ENCODE measurements at regions not wholly inside any gene's neighbourhood (a gene's known extent, or its start where the extent isn't known, plus 50 kb on each side); places are given as distances from the start of the nearest gene placed in this dataset.

DNA sequence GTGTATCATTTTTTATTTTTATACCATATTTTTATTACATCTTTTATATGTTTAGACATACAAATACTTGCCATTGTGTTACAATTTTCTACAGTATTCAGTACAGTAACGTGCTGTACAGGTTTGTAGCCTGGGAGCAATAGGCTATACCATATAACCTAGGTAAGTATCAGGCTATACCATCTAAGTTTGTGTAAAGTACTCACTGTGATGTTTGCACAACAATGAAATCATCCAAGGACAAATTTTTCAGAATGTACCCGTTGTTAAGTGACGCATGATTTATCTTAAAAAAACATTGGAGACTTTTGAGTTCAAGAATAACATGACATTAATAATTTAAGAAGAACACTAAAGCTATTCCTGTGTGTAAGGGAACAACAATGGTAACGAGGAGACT, 96.0 kb upstream of the LEF1 start:
- no peaks in the 10 kb centered on the region for H3K9me1 ChIP-seq (replicated peaks; ENCODE audit: control insufficient read depth, extremely low read depth, insufficient read depth, low read length)
- H3K79me2 ChIP-seq (ENCODE audit: control insufficient read depth, insufficient read depth, low read length): no peaks in the 10 kb centered on the region
- no peak overlapping the region for H3K4me3 ChIP-seq (replicated peaks in 1 of 3; ENCODE audit: insufficient read depth in 1 of 3, low read depth in 1 of 3, low read length in 3 of 3)
- TF ChIP-seq MYC (IDR thresholded peaks at IDR 0.05; ENCODE audit: low read depth, low read length): no peak
- no peak for TF ChIP-seq EZH2 (IDR thresholded peaks at IDR 0.05; ENCODE audit: borderline replicate concordance, low read depth, low read length, severe bottlenecking)
- TF ChIP-seq, protein P1, sequence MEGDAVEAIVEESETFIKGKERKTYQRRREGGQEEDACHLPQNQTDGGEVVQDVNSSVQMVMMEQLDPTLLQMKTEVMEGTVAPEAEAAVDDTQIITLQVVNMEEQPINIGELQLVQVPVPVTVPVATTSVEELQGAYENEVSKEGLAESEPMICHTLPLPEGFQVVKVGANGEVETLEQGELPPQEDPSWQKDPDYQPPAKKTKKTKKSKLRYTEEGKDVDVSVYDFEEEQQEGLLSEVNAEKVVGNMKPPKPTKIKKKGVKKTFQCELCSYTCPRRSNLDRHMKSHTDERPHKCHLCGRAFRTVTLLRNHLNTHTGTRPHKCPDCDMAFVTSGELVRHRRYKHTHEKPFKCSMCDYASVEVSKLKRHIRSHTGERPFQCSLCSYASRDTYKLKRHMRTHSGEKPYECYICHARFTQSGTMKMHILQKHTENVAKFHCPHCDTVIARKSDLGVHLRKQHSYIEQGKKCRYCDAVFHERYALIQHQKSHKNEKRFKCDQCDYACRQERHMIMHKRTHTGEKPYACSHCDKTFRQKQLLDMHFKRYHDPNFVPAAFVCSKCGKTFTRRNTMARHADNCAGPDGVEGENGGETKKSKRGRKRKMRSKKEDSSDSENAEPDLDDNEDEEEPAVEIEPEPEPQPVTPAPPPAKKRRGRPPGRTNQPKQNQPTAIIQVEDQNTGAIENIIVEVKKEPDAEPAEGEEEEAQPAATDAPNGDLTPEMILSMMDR (IDR thresholded peaks at IDR 0.05; ENCODE audit: extremely low read depth in 1 of 2, insufficient read depth in 1 of 2, low read depth in 1 of 2, low read length in 2 of 2): no peak
- no peak for TF ChIP-seq GATA2 (IDR thresholded peaks at IDR 0.05; ENCODE audit: insufficient read depth, insufficient read length, low read depth, low read length)
- no peak for TF ChIP-seq JUN (IDR thresholded peaks at IDR 0.05; ENCODE audit: borderline replicate concordance, insufficient read depth, insufficient read length, low read depth)
- TF ChIP-seq POLR2AphosphoS5 (IDR thresholded peaks at IDR 0.05; ENCODE audit: insufficient read depth, low read depth, low read length): no peak
- no peak for TF ChIP-seq POLR2A (IDR thresholded peaks at IDR 0.05; ENCODE audit: low read depth, low read length)
- TF ChIP-seq, protein P2, sequence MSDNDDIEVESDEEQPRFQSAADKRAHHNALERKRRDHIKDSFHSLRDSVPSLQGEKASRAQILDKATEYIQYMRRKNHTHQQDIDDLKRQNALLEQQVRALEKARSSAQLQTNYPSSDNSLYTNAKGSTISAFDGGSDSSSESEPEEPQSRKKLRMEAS (IDR thresholded peaks at IDR 0.05; ENCODE audit: insufficient read depth, insufficient read length): no peak
- no peak for TF ChIP-seq FOS (IDR thresholded peaks at IDR 0.05; ENCODE audit: borderline replicate concordance, insufficient read depth, low read length)
- POLR2A ChIA-PET: no interaction called here
- CTCF ChIA-PET: no interaction called here
- DNase-seq (ENCODE audit: low read depth, low spot score) (no peak), FAIRE-seq (no peak)
- no peak overlapping the region for H3K9ac ChIP-seq (replicated peaks; ENCODE audit: extremely low read depth, insufficient read depth, low read length)
- no peak overlapping the region for H3K4me2 ChIP-seq (ENCODE audit: insufficient read depth, low read length)
- H3K27me3 ChIP-seq (ENCODE audit: control insufficient read depth in 2 of 2, insufficient read depth in 2 of 2, low read length in 2 of 2): no peaks in the 10 kb centered on the region
- no peaks in the 10 kb centered on the region for H3K4me1 ChIP-seq (ENCODE audit: control insufficient read depth, extremely low read depth, insufficient read depth, low read length)
- no peak overlapping the region for H2AFZ ChIP-seq (ENCODE audit: low read depth, low read length)
- H4K20me1 ChIP-seq (replicated peaks; ENCODE audit: control insufficient read depth, extremely low read depth, insufficient read depth, low read length): no peaks in the 10 kb centered on the region
- no TSS peak for BruUV-seq (replicated peaks)
- H3K9me3 ChIP-seq (replicated peaks; ENCODE audit: control insufficient read depth, insufficient read depth, low read length): no peaks in the 10 kb centered on the region
- intact Hi-C loops (cut with micrococcal nuclease): no loop called here
- H3K27ac ChIP-seq (ENCODE audit: insufficient read depth, low read depth, low read length): no peak overlapping the region
- no peaks in the 10 kb centered on the region for H3K36me3 ChIP-seq (ENCODE audit: control insufficient read depth in 2 of 2, extremely low read depth in 1 of 2, insufficient read depth in 2 of 2, low read length in 2 of 2)
- dilution Hi-C loops (cut with MboI; ENCODE audit: extremely low pct_ligation_motif_present, low sequenced_read_pairs): no loop called here

Measured in endothelial cell of umbilical vein (primary cell).